ENCODE measurements at regions not wholly inside any gene's neighbourhood (a gene's known extent, or its start where the extent isn't known, plus 50 kb on each side); places are given as distances from the start of the nearest gene placed in this dataset.
"Not testable (repeated sequence)": the region's sequence is repeated elsewhere in the genome, so short reads cannot be mapped to it uniquely, and the experiment has no call there.

GRCh38 chr13:89322466-89322865 is 1651.3 kb downstream of the SLITRK5 start:
- no peak for DNase-seq (ENCODE audit: low read depth)

DNA sequence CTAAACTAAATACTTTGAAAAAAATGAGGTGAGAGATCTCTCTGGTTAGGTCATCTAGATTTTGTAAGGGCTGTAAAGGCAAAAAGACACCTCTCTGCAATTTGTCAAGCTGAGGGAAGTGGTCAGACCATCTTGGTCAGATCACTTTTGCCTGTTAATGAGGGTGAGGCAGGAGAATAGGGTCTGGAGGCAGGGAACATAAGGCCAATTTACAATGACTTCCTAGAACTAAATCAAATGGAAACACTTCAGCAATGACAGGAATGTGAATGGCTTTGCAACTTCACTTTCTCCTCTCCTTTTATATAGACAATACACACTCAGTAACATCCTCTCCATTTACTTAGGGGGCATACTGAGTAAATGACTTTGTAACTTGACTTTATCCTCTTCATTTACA is 1653.4 kb downstream of the SLITRK5 start:
- DNase-seq (ENCODE audit: low read depth), result no peak

DNA sequence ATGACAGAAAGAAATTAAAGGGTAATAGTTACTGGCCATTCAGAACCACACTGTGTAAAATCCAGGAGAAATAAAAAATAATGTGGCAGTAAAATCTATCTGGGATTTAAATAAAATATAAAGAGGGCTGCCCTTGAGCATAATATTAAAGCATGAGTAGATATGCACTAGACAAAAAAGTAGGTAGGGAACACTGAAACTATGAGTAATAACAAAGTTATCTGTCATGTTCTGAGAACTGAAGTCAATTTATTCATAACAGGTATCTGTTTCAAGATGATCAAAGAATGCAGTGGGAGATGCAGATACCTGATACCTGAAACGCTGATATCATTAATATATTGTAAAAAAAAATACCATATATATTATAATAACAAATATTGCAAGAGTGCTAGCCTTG is 1672.0 kb downstream of the SLITRK5 start:
- no peak for DNase-seq (ENCODE audit: low read depth)

DNA sequence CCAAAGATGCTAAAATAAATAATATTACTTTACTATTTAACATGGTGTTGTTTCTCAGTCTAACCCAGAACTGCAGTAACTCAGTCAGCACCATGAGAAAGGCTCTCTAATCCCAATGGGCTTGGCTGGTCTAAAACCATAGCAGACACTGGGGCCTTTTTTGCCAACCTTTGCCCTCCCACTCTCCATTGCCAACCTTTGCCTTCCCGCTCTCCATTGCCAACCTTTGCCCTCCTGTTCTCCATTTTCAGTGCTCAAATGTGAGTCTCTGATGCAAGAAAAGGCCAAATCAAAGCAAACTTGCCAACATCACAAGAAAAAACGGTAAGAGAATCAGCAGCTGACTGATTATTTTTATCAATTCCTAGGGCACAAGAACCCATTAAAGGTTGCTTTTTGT is 1681.2 kb downstream of the SLITRK5 start:
- no peak for DNase-seq (ENCODE audit: low read depth)

GRCh38 chr13:89361909-89362308 is 1690.7 kb downstream of the SLITRK5 start:
- no peak for DNase-seq (ENCODE audit: low read depth)

DNA sequence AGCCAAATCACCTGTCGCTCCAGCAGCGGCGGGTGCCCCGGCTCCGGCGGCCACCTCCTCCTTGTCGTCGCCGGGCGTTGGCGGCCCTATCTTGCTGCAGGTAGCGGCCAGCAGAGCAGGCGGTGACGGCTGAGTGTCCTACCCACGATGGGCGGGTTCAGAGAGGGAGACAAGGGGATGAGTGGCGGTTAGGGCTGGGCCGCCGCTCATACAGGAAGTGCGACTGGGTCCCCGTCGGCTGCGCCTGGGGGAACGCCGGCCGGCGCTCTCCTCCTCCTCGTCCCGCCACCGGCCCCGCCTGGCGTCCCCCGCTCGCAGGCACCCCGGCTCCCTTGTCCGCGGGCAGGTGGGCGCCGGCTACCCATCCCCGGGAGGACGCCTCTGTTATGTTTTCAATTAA is 1692.0 kb downstream of the SLITRK5 start:
- no peak for DNase-seq (ENCODE audit: low read depth)

DNA sequence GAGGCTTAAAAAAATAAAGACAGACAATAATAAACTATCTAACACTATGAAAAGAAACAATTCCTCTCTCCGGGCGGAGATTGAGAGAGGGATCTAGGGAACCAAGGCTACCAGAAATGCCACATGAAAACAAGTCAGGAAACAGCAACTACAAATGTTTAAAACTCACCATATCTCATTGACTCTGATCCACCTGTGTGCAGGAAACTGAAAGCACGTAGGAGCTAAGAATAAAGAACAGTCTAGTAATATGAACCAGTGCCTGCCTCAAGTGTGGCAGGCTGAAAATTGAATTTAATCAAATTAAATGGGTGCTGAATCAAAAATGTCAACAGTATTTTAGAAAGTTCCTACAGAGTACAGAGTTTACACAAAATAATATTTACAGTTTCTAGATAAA is 1701.0 kb downstream of the SLITRK5 start:
- DNase-seq (ENCODE audit: low read depth), result no peak

DNA sequence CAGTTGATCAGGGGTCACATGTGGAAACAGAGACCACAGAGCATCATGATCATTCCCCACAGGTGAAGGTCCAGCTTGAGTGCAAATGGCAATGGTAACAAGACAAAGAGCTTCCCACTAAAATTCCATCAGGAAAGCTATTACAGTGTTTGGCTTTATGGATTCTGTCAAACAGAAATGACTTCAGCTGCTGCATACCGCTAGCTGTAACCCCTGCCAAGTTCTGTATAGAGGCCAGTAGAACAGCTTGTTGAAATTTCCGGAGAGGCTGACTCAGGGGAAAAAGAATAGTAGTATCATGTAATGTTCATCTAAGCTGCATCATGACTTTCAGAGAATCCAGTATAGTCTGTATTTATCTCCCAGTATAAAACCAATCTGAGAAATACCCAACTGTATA is 1704.7 kb downstream of the SLITRK5 start:
- DNase-seq (ENCODE audit: low read depth), result peak; percentile 0

- DNase-seq (ENCODE audit: low read depth), result no peak
Observed at GRCh38 chr13:89380101-89380500, 1708.9 kb downstream of the SLITRK5 start.

- no peak for DNase-seq (ENCODE audit: low read depth)
Observed at GRCh38 chr13:89382981-89383380, 1711.8 kb downstream of the SLITRK5 start.

DNA sequence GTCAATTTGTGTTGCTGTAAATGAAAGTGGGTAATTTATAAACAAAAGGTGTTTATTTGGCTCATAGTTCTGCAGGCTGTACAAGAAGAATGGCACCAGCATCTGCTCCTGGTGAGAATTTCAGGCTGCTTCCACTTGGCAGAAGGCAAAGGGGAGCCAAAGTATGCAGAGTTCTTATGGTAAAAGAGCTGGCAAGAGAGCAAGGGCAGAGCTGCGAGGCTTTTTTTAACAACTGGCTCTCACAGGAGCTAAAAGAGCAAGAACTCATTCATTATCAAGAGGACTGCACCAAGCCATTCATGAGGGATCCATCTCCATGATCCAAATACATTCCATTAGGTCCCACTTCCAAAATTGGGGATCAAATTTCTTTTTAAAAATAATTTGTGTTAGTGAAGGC is 1712.7 kb downstream of the SLITRK5 start:
- no peak for DNase-seq (ENCODE audit: low read depth)

- DNase-seq (ENCODE audit: low read depth), result no peak
Observed at GRCh38 chr13:89393758-89394304, 1722.7 kb downstream of the SLITRK5 start.

DNA sequence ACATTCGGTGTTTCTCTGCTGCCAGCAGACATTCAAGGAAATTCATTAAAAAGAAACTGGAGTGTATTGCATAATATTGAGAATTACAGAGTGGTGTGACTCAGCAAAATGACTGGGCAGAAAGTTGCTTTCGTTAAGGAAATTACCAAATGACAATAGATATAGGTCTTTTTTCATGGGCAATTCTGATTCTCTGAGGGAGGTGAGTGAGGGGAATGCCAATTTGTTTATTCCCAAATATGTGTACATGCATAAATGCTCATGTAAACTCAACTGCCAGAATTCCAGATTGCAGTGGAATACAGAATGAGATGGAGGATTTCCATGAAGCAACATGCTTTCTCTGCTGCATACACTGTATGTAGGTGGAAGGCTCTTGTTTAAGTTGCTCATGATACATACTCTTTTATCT is 1730.1 kb downstream of the SLITRK5 start:
- peak; percentile 44 for DNase-seq (ENCODE audit: low read depth)

DNA sequence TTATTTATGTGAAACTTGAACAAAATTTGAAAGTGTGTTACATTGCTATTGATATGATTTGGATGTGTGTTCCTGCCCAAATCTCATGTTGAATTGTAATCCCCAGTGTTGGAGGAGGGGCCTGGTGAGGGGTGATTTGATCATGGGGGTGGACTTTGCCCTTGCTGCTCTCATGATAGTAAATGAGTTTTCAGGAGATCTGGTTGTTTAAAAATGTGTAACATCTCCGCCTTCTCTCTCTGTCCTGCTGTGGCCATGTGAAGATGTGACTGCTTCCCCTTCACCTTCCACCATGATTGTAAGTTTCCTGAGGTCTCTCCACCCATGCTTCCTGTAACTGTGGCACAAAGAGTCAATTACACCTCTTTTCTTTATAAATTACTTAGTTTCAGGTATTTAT is 1731.0 kb downstream of the SLITRK5 start:
- DNase-seq (ENCODE audit: low read depth), result no peak

GRCh38 chr13:89406096-89406495 is 1734.9 kb downstream of the SLITRK5 start:
- DNase-seq (ENCODE audit: low read depth), result not testable (repeated sequence)

DNA sequence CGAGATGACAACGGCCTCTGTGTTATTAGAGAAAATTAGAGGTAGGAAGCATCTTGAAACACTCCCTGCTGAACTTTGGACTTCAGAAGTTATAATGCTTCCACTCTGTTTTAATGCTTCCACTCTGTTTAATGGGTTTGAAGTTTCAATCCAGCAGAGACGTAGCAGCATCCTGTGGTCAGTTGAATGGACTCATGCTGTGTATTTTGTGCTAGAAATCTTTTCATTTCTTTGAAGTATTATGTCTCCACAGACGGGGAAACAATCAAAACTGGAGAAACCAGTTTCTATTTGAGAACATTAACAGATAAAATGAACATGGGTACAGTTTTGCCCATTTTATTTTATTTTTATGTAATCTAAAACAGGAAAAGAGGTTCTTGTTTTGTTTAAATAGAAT is 1736.2 kb downstream of the SLITRK5 start:
- DNase-seq (ENCODE audit: low read depth), result no peak

GRCh38 chr13:89432997-89433396 is 1761.8 kb downstream of the SLITRK5 start:
- DNase-seq (ENCODE audit: low read depth), result no peak

GRCh38 chr13:89434624-89435023 is 1763.5 kb downstream of the SLITRK5 start:
- peak; percentile 8 for DNase-seq (ENCODE audit: low read depth)

DNA sequence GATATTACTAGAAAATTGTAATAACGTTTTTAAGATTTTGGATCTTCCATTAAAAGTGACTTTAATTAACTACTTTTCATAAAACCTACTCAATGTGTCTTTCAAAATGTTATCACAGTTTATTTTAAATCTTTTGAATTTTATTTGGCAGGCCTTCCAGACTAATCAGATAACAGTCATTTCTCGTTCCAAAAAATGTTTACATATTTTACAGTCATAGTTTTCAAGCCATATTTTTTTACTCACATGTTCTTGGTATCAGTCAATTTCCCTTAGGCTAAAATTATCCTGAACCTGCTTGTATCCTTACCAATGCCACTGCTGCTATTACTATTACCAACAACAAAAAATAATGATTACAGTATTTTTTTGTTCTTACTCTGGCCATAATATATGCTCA is 1783.5 kb downstream of the SLITRK5 start:
- no peak for DNase-seq (ENCODE audit: low read depth)

- DNase-seq (ENCODE audit: low read depth), result no peak
Observed at GRCh38 chr13:89455225-89455624, 1784.1 kb downstream of the SLITRK5 start.

GRCh38 chr13:89455741-89456140 is 1784.6 kb downstream of the SLITRK5 start:
- no peak for DNase-seq (ENCODE audit: low read depth)

DNA sequence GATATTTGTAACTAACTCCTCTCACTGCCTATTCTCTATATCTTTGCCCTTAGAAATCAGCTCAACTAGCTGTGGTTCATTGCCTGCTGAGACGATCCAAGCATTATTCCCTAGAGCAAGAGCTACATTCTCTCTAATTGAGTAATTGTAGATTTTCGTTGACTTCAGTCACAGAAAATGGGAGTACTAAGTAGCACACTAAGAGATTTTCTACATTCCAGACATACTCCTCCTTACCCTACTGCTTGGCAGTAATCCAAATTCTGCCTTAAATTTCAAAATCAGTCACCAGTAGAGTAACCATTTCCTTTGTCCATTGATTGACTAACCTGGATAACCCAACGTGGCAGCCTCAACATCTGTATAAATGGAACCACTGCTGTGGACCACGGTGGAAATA is 1786.8 kb downstream of the SLITRK5 start:
- peak; percentile 27 for DNase-seq (ENCODE audit: low read depth)

GRCh38 chr13:89458456-89458855 is 1787.3 kb downstream of the SLITRK5 start:
- DNase-seq (ENCODE audit: low read depth), result no peak

DNA sequence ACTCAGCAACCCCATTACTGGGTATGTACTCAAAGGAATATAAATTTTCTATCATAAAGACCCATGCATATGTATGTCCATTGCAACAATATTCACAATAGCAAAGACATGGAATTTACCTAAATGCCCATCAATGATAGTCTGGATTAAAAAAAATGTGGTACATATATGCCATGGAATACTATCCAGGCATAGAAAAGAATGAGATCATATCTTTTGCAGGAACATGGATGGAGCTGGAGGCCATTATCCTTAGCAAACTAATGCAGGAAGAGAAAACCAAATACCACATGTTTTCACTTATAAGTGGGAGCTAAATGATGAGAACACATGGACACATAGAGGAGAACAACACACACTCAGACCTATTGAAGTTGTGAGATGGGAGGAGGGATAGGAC is 1789.7 kb downstream of the SLITRK5 start:
- not testable (repeated sequence) for DNase-seq (ENCODE audit: low read depth)

DNA sequence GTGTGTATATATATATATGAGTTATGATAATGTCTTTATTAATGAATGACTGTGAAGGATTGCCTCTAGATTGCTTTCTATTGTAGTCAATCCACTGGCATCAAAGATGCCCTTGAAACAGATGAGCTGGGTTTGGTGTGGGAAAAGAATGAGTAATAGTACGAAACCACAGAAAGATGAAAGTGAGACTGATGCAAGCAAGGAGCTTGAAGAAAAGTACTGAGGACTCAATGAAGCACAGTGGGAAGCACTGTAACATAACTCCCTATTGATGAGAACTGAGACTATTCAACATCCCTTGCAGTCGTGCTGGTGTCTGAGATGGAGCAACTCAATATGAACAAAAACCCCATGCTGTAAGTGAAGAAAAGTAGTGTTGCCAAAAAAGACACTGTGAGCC is 1794.2 kb downstream of the SLITRK5 start:
- peak; percentile 2 for DNase-seq (ENCODE audit: low read depth)

All from RPMI7951 (cell line).